ENCODE measurements at regions not wholly inside any gene's neighbourhood (a gene's known extent, or its start where the extent isn't known, plus 50 kb on each side); places are given as distances from the start of the nearest gene placed in this dataset.

DNA sequence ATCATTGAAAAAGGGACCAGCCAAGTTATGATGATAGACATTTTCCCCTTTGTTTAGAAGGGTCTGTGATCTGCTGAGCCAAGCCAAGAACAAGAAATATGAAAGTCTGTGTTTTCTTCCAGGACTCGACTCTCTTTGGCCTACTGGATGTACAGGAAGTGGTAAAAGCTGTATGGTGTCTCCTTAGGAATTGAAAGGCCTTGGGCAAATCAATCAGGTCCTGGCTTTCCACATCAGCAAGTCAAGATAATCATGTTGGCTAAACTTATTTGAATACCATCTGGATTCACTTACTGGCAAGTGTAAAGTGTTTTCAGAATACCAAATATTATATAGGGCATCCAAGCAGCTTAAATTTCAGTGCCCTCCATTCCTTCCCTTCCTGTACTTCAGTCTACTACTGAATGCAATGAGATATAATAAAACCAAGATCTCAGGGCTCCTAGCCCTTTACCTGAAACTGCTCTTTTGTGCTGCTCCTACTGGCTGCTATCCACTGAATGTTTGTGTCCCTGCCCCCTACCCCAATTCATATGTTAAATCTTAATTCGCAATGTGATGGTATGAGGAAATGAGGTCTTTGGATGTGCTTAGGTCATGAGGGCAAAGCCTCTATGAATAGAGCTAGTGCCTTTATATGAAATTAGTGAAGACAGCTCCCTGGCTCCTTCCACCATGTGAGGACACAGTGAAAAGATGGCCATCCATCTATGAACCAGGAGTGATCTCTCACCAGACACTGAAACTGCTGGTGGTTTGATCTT lies 578.0 kb downstream of the SPRY1 start:
- no peak for DNase-seq
- Histone ChIP-seq H3K27ac (ENCODE audit: low read depth in 1 of 3, low read length in 2 of 3) (no peak overlapping the region), H3K36me3 (ENCODE audit: control insufficient read depth in 3 of 3, insufficient read depth in 2 of 3, low read depth in 1 of 3, low read length in 3 of 3) (no peaks in the 10 kb centered on the region), H3K9me3 (ENCODE audit: control insufficient read depth in 2 of 2, insufficient read depth in 1 of 2, low read depth in 1 of 2, low read length in 1 of 2) (peaks cover 0 to 8% of the 10 kb centered on the region in 2 donors), H3K27me3 (ENCODE audit: control insufficient read depth in 3 of 3, insufficient read depth in 3 of 3, low read length in 3 of 3) (no peaks in the 10 kb centered on the region), H3K4me3 (ENCODE audit: low read depth in 1 of 3, low read length in 3 of 3) (no peak overlapping the region), H3K4me1 (ENCODE audit: control insufficient read depth in 3 of 3, insufficient read depth in 2 of 3, low read depth in 1 of 3, low read length in 2 of 3) (no peaks in the 10 kb centered on the region)
- WGBS, 3 donors = 59 to 76% (median 68%) methylated on average over 2 of the region's 2 CpGs
- FAIRE-seq = no peak

- Histone ChIP-seq H3K4me3 (ENCODE audit: low read depth in 1 of 3, low read length in 3 of 3) (no peak overlapping the region), H3K27ac (ENCODE audit: low read depth in 1 of 3, low read length in 2 of 3) (no peak overlapping the region), H3K27me3 (ENCODE audit: control insufficient read depth in 3 of 3, insufficient read depth in 3 of 3, low read length in 3 of 3) (no peaks in the 10 kb centered on the region), H3K9me3 (ENCODE audit: control insufficient read depth in 2 of 2, insufficient read depth in 1 of 2, low read depth in 1 of 2, low read length in 1 of 2) (peaks cover 0 to 12% of the 10 kb centered on the region in 2 donors), H3K4me1 (ENCODE audit: control insufficient read depth in 3 of 3, insufficient read depth in 2 of 3, low read depth in 1 of 3, low read length in 2 of 3) (no peaks in the 10 kb centered on the region), H3K36me3 (ENCODE audit: control insufficient read depth in 3 of 3, insufficient read depth in 2 of 3, low read depth in 1 of 3, low read length in 3 of 3) (no peaks in the 10 kb centered on the region)
- FAIRE-seq (no peak), DNase-seq (no peak)
- WGBS, 3 donors = 56 to 67% (median 56%) methylated on average over 7 of the region's 7 CpGs
Observed at GRCh38 chr4:123976285-123976684, 579.7 kb downstream of the SPRY1 start.

DNA sequence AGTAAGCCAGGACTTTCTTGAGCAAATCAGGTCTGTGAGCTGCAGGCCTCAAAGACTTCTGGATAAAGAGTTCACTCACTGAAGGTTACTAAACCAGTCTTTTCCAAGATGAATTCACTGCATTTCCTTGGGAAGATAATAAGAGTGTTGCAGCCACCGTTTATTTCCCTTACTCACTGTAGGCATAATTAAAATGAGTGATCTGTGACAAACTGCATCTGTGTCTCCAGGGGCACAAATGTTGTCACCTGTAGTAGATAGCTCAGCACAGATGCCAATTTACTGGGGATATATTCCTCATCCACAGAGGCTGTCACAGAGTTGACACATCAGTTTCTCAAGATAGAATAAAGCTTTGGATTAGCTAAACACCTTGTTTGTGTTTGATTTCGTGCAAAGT lies 580.2 kb downstream of the SPRY1 start:
- H3K4me3 ChIP-seq (ENCODE audit: low read depth in 1 of 3, low read length in 3 of 3) = no peak overlapping the region
- FAIRE-seq (no peak), DNase-seq (no peak)
- no peaks in the 10 kb centered on the region for H3K4me1 ChIP-seq (ENCODE audit: control insufficient read depth in 3 of 3, insufficient read depth in 2 of 3, low read depth in 1 of 3, low read length in 2 of 3)
- WGBS, 3 donors = 34 to 50% (median 36%) methylated on average over 2 of the region's 2 CpGs
- H3K27ac ChIP-seq (ENCODE audit: low read depth in 1 of 3, low read length in 2 of 3) = no peak overlapping the region
- H3K27me3 ChIP-seq (ENCODE audit: control insufficient read depth in 3 of 3, insufficient read depth in 3 of 3, low read length in 3 of 3) = no peaks in the 10 kb centered on the region
- H3K9me3 ChIP-seq (ENCODE audit: control insufficient read depth in 2 of 2, insufficient read depth in 1 of 2, low read depth in 1 of 2, low read length in 1 of 2) = peaks cover 0 to 12% of the 10 kb centered on the region in 2 donors
- H3K36me3 ChIP-seq (ENCODE audit: control insufficient read depth in 3 of 3, insufficient read depth in 2 of 3, low read depth in 1 of 3, low read length in 3 of 3) = no peaks in the 10 kb centered on the region

DNA sequence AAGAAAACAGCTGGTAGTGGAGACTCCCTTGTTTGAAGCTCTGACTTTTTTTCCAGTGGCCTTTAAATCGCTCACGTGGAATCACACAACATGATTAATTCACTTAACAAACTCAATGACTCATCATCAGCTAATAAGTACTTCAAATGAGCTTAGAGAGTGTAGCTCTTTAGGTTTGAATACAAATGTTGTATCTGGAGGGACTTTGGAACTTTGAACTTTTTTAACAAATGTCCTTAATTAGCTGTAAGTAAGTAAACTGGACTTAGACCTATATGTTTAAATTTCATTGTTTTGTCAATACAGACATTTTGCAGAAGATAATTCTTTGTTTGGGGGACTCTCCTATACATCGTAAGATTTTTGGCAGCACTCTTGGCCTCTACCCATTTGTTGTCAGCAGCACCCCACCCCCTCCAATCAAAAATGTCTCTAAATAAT lies 581.1 kb downstream of the SPRY1 start:
- 16 to 45% (median 35%) methylated on average over 3 of the region's 3 CpGs for WGBS, 3 donors
- Histone ChIP-seq H3K36me3 (ENCODE audit: control insufficient read depth in 3 of 3, insufficient read depth in 2 of 3, low read depth in 1 of 3, low read length in 3 of 3) (no peaks in the 10 kb centered on the region), H3K9me3 (ENCODE audit: control insufficient read depth in 2 of 2, insufficient read depth in 1 of 2, low read depth in 1 of 2, low read length in 1 of 2) (peaks cover 0 to 15% of the 10 kb centered on the region in 2 donors), H3K27me3 (ENCODE audit: control insufficient read depth in 3 of 3, insufficient read depth in 3 of 3, low read length in 3 of 3) (no peaks in the 10 kb centered on the region), H3K27ac (ENCODE audit: low read depth in 1 of 3, low read length in 2 of 3) (no peak overlapping the region), H3K4me3 (ENCODE audit: low read depth in 1 of 3, low read length in 3 of 3) (no peak overlapping the region), H3K4me1 (ENCODE audit: control insufficient read depth in 3 of 3, insufficient read depth in 2 of 3, low read depth in 1 of 3, low read length in 2 of 3) (no peaks in the 10 kb centered on the region)
- DNase-seq = peak; percentile 11 to 47
- no peak for FAIRE-seq

GRCh38 chr4:123978637-123979036 lies 582.0 kb downstream of the SPRY1 start:
- DNase-seq (no peak), FAIRE-seq (no peak)
- H3K27me3 ChIP-seq (ENCODE audit: control insufficient read depth in 3 of 3, insufficient read depth in 3 of 3, low read length in 3 of 3) = no peaks in the 10 kb centered on the region
- peaks cover 0 to 15% of the 10 kb centered on the region in 2 donors for H3K9me3 ChIP-seq (ENCODE audit: control insufficient read depth in 2 of 2, insufficient read depth in 1 of 2, low read depth in 1 of 2, low read length in 1 of 2)
- H3K4me3 ChIP-seq (ENCODE audit: low read depth in 1 of 3, low read length in 3 of 3) = no peak overlapping the region
- no peak overlapping the region for H3K27ac ChIP-seq (ENCODE audit: low read depth in 1 of 3, low read length in 2 of 3)
- no peaks in the 10 kb centered on the region for H3K36me3 ChIP-seq (ENCODE audit: control insufficient read depth in 3 of 3, insufficient read depth in 2 of 3, low read depth in 1 of 3, low read length in 3 of 3)
- no peaks in the 10 kb centered on the region for H3K4me1 ChIP-seq (ENCODE audit: control insufficient read depth in 3 of 3, insufficient read depth in 2 of 3, low read depth in 1 of 3, low read length in 2 of 3)
- WGBS, 3 donors = 83 to 94% (median 87%) methylated on average over 1 of the region's 1 CpG

- H3K36me3 ChIP-seq (ENCODE audit: control insufficient read depth in 3 of 3, insufficient read depth in 2 of 3, low read depth in 1 of 3, low read length in 3 of 3) = no peaks in the 10 kb centered on the region
- DNase-seq (no peak), FAIRE-seq (no peak)
- H3K4me3 ChIP-seq (ENCODE audit: low read depth in 1 of 3, low read length in 3 of 3) = no peak overlapping the region
- WGBS, 3 donors = 83 to 91% (median 89%) methylated on average over 2 of the region's 2 CpGs
- H3K4me1 ChIP-seq (ENCODE audit: control insufficient read depth in 3 of 3, insufficient read depth in 2 of 3, low read depth in 1 of 3, low read length in 2 of 3) = no peaks in the 10 kb centered on the region
- peaks cover 0 to 13% of the 10 kb centered on the region in 2 donors for H3K9me3 ChIP-seq (ENCODE audit: control insufficient read depth in 2 of 2, insufficient read depth in 1 of 2, low read depth in 1 of 2, low read length in 1 of 2)
- no peaks in the 10 kb centered on the region for H3K27me3 ChIP-seq (ENCODE audit: control insufficient read depth in 3 of 3, insufficient read depth in 3 of 3, low read length in 3 of 3)
- no peak overlapping the region for H3K27ac ChIP-seq (ENCODE audit: low read depth in 1 of 3, low read length in 2 of 3)
Observed at GRCh38 chr4:123980736-123981300, 584.2 kb downstream of the SPRY1 start.

DNA sequence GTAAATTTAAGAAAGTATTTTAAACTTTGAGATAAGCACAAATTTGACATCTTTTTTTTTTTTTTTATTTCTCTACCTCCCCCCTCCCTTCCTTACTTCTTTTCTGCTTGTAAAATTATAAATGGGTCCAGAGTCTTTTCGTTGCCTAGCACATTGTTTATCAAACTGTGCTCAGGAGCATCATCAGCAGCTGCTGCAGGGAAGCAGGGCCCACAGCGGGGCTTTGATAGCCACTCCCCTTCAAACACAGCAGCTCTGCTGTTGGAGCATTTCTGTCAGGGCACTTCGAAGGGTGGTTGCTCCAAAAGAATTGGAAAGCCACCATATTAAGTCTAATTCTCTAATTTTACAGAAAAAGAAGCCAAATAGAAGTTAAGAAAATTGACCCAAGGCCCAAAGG lies 588.3 kb downstream of the SPRY1 start:
- no peaks in the 10 kb centered on the region for H3K36me3 ChIP-seq (ENCODE audit: control insufficient read depth in 3 of 3, insufficient read depth in 2 of 3, low read depth in 1 of 3, low read length in 3 of 3)
- no peaks in the 10 kb centered on the region for H3K4me1 ChIP-seq (ENCODE audit: control insufficient read depth in 3 of 3, insufficient read depth in 2 of 3, low read depth in 1 of 3, low read length in 2 of 3)
- FAIRE-seq (no peak), DNase-seq (no peak)
- no peak overlapping the region for H3K27ac ChIP-seq (ENCODE audit: low read depth in 1 of 3, low read length in 2 of 3)
- 28 to 52% (median 52%) methylated on average over 3 of the region's 3 CpGs for WGBS, 3 donors
- no peak overlapping the region for H3K4me3 ChIP-seq (ENCODE audit: low read depth in 1 of 3, low read length in 3 of 3)
- H3K9me3 ChIP-seq (ENCODE audit: control insufficient read depth in 2 of 2, insufficient read depth in 1 of 2, low read depth in 1 of 2, low read length in 1 of 2) = peaks cover 0 to 9% of the 10 kb centered on the region in 2 donors
- H3K27me3 ChIP-seq (ENCODE audit: control insufficient read depth in 3 of 3, insufficient read depth in 3 of 3, low read length in 3 of 3) = no peaks in the 10 kb centered on the region

- no peak for DNase-seq
- 57 to 81% (median 71%) methylated on average over 2 of the region's 2 CpGs for WGBS, 3 donors
- Histone ChIP-seq H3K9me3 (ENCODE audit: control insufficient read depth in 2 of 2, insufficient read depth in 1 of 2, low read depth in 1 of 2, low read length in 1 of 2) (peaks cover 0 to 8% of the 10 kb centered on the region in 2 donors), H3K27ac (ENCODE audit: low read depth in 1 of 3, low read length in 2 of 3) (no peak overlapping the region), H3K27me3 (ENCODE audit: control insufficient read depth in 3 of 3, insufficient read depth in 3 of 3, low read length in 3 of 3) (no peaks in the 10 kb centered on the region), H3K4me1 (ENCODE audit: control insufficient read depth in 3 of 3, insufficient read depth in 2 of 3, low read depth in 1 of 3, low read length in 2 of 3) (no peaks in the 10 kb centered on the region), H3K36me3 (ENCODE audit: control insufficient read depth in 3 of 3, insufficient read depth in 2 of 3, low read depth in 1 of 3, low read length in 3 of 3) (no peaks in the 10 kb centered on the region), H3K4me3 (ENCODE audit: low read depth in 1 of 3, low read length in 3 of 3) (no peak overlapping the region)
- FAIRE-seq = no peak
Observed at GRCh38 chr4:123986268-123986798, 589.7 kb downstream of the SPRY1 start.

Data from small intestine (tissue), 7 donors.